ENCODE measurements at regions not wholly inside any gene's neighbourhood (a gene's known extent, or its start where the extent isn't known, plus 50 kb on each side); places are given as distances from the start of the nearest gene placed in this dataset.
"Not testable (repeated sequence)": the region's sequence is repeated elsewhere in the genome, so short reads cannot be mapped to it uniquely, and the experiment has no call there.

- no peak for DNase-seq
- H3K27ac ChIP-seq, result no peak overlapping the region
- H3K4me3 ChIP-seq, result no peak overlapping the region
Measured at GRCh38 chr4:149057594-149057993, 615.4 kb upstream of the NR3C2 start.

GRCh38 chr4:149056615-149057014 is 614.4 kb upstream of the NR3C2 start:
- H3K9me3 ChIP-seq (replicated peaks), result no peaks in the 10 kb centered on the region
- no peaks in the 10 kb centered on the region for H3K4me1 ChIP-seq
- H3K27ac ChIP-seq, result no peak overlapping the region
- H3K4me3 ChIP-seq, result no peak overlapping the region
- DNase-seq, result no peak
- no peaks in the 10 kb centered on the region for H3K27me3 ChIP-seq
- H3K36me3 ChIP-seq, result no peaks in the 10 kb centered on the region

More at GRCh38 chr4:149057594-149057993, 615.4 kb upstream of the NR3C2 start:
- no peaks in the 10 kb centered on the region for H3K9me3 ChIP-seq (replicated peaks)
- no peaks in the 10 kb centered on the region for H3K4me1 ChIP-seq
- H3K36me3 ChIP-seq, result no peaks in the 10 kb centered on the region
- H3K27me3 ChIP-seq, result no peaks in the 10 kb centered on the region

DNA sequence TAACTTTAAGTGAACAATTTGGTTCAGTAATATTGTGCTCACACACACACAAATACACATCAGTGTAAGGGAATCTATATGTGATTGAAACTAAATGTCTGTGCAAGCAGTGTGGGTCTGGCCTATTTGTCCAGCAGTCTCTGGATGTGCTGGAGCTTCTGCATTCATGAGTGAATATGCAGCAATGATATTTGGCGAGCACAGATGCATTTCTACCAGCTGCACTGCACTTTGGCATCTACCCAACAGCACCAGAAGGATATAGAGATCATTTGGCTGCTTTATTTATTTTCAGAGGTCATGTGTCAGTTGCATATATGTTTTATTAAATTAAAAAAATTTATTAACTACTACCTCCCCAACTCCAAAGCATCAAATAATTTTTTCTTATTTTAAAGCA is 613.4 kb upstream of the NR3C2 start:
- no peak overlapping the region for H3K27ac ChIP-seq
- H3K27me3 ChIP-seq, result no peaks in the 10 kb centered on the region
- no peaks in the 10 kb centered on the region for H3K36me3 ChIP-seq
- H3K4me1 ChIP-seq, result no peaks in the 10 kb centered on the region
- no peaks in the 10 kb centered on the region for H3K9me3 ChIP-seq (replicated peaks)
- no peak for DNase-seq
- no peak overlapping the region for H3K4me3 ChIP-seq

- H3K4me1 ChIP-seq, result no peaks in the 10 kb centered on the region
- H3K36me3 ChIP-seq, result no peaks in the 10 kb centered on the region
- H3K27ac ChIP-seq, result no peak overlapping the region
- no peak for DNase-seq
- no peaks in the 10 kb centered on the region for H3K27me3 ChIP-seq
- no peaks in the 10 kb centered on the region for H3K9me3 ChIP-seq (replicated peaks)
- no peak overlapping the region for H3K4me3 ChIP-seq
Measured at GRCh38 chr4:149050840-149051239, 608.6 kb upstream of the NR3C2 start.

DNA sequence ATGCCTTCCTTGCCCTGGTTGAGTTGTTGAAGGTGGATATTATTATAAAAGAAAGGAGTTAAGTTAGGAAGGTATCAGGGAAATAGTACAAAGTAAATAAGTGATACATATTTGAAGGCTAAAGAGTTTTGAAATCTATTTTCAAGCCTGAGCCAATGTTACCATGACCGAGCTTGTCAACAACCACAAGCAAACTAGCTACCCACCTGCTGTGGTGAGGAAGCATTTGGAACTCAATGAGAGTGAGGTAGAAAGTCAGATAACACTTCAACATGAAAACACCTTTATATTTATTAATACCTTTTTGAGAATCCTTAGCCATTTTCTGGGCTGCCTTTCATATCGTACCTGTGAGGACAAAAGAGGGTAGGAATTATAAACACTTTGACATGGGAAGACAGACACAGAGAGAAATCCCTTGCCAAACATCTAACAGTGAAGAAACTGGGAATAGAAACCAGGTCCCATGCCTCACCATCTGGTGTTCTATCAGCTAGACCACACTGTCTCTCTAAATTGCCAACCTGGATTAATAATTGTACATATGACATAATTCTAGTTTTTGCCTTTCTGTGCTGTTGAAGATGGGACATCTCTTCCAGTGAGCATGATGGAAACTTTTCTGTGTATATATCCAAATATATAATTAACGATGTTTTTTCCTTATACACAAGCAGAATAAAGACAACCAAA is 606.4 kb upstream of the NR3C2 start:
- Histone ChIP-seq H3K4me1 (no peaks in the 10 kb centered on the region), H3K36me3 (no peaks in the 10 kb centered on the region), H3K27me3 (no peaks in the 10 kb centered on the region), H3K9me3 (replicated peaks) (no peaks in the 10 kb centered on the region), H3K4me3 (no peak overlapping the region), H3K27ac (no peak overlapping the region)
- DNase-seq, result no peak

DNA sequence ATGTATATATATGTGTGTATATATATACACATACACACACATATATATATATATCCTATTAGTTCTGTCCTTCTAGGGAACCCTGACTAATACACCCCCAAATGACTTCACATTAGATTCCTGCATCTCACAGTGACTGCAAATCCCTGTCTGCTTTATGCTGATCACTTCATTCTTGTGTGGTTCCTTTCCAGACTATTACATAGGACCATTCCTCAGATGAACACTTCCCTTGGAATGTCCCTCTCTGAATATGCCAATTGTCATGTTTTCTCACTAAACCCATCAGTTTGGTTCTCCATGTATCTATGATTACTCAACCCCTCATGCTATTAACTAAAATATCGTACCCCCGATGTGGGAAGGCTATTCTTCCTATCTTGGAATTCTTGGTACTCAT is 605.2 kb upstream of the NR3C2 start:
- H3K4me3 ChIP-seq, result no peak overlapping the region
- no peak for DNase-seq
- no peaks in the 10 kb centered on the region for H3K4me1 ChIP-seq
- H3K9me3 ChIP-seq (replicated peaks), result no peaks in the 10 kb centered on the region
- no peaks in the 10 kb centered on the region for H3K27me3 ChIP-seq
- H3K36me3 ChIP-seq, result no peaks in the 10 kb centered on the region
- H3K27ac ChIP-seq, result no peak overlapping the region

DNA sequence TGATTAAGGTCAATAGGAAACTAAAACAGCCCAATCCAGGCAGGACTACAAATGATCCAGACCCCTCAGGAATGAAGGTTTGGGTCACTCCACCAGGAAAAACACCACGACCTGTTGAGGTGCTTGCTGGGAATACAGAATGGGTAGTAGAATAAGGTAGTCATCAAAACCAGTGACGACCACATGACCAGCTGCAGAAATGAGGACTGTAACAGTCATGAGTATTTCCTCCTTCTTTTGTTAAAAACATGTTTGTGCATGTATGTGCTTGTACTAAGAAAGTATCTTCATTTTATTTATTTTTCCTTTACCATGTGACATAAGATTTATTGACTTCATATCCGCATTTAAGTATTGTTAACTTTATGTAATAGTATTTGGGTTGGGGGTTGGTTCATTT is 603.5 kb upstream of the NR3C2 start:
- no peak overlapping the region for H3K27ac ChIP-seq
- no peaks in the 10 kb centered on the region for H3K27me3 ChIP-seq
- no peaks in the 10 kb centered on the region for H3K4me1 ChIP-seq
- DNase-seq, result no peak
- no peak overlapping the region for H3K4me3 ChIP-seq
- H3K9me3 ChIP-seq (replicated peaks), result no peaks in the 10 kb centered on the region
- H3K36me3 ChIP-seq, result no peaks in the 10 kb centered on the region

- not testable (repeated sequence) for H3K27me3 ChIP-seq; H3K27ac ChIP-seq; H3K4me3 ChIP-seq; H3K4me1 ChIP-seq; DNase-seq; H3K36me3 ChIP-seq; H3K9me3 ChIP-seq (replicated peaks)
Measured at GRCh38 chr4:149039786-149040185, 597.6 kb upstream of the NR3C2 start.

DNA sequence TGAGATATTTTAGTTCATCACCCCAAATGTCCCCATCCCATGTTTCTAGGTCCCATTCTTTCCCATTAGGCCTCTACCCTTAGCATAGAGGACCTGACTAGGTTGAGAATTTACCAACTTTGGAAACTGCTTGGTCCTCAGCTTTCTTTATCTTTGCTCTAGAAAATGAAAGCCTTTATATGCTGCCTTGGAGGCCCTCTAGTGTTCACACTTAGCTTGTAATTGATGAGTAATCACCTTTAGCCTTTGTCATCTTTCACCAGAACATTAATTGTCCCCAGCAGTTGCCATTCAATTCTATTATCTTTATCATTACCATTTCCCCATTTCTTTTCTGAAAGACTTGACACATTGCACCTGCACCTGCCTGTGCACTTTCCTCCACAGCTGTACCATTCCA is 589.2 kb upstream of the NR3C2 start:
- no peak overlapping the region for H3K27ac ChIP-seq
- H3K36me3 ChIP-seq, result no peaks in the 10 kb centered on the region
- H3K4me3 ChIP-seq, result no peak overlapping the region
- no peaks in the 10 kb centered on the region for H3K4me1 ChIP-seq
- no peak for DNase-seq
- H3K9me3 ChIP-seq (replicated peaks), result no peaks in the 10 kb centered on the region
- no peaks in the 10 kb centered on the region for H3K27me3 ChIP-seq

DNA sequence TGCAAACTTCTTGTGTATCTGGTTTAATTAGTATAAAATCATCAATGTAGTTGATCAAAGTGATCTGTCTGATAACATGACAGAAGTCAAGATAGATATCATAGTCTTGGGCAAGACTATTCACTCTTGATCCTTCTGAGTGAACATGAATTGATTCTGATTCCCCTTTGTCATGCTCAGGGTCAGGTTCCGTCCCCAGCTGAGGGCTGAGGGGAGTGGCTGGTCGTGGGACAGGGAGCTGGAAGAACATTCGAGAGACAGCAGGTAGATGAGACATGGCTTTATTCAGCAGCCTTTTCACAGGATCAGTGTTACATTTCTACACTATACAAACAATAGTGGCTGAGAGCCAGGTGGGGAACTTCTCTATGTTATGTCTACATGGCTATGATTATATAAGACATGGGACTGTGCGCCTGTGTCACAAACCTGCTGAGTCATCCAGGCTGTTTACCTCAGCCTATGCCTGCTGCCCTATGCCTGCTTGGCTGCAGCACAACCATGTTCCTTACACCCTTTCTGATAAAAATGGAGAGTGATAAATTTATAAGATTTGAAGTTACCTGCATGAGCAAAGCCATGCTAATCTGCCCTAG is 586.9 kb upstream of the NR3C2 start:
- Histone ChIP-seq H3K36me3 (no peaks in the 10 kb centered on the region), H3K27me3 (no peaks in the 10 kb centered on the region), H3K27ac (no peak overlapping the region), H3K4me1 (no peaks in the 10 kb centered on the region), H3K4me3 (no peak overlapping the region), H3K9me3 (replicated peaks) (no peaks in the 10 kb centered on the region)
- no peak for DNase-seq

DNA sequence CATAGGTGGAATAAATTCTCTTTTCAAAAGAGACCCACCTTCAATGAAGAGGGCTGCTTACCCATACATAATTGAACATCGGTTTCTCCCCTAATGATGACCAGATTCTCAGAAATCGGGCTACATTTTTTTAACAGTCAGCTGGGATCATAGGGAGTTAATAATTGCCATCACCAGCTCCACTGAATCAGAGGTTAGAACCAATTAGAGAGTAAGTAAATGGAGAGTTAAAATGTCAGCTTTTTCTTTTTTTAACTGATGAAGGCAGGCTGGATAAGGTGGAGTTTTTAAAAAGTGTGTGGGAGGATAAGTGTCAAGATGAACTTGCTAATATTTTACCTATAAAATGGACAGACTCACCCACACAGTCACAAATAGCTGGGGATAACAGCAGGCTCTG is 584.5 kb upstream of the NR3C2 start:
- Histone ChIP-seq H3K36me3 (no peaks in the 10 kb centered on the region), H3K4me1 (no peaks in the 10 kb centered on the region), H3K9me3 (replicated peaks) (no peaks in the 10 kb centered on the region), H3K27me3 (no peaks in the 10 kb centered on the region), H3K27ac (no peak overlapping the region), H3K4me3 (no peak overlapping the region)
- DNase-seq, result no peak

- no peak for DNase-seq
- Histone ChIP-seq H3K9me3 (replicated peaks) (no peaks in the 10 kb centered on the region), H3K4me1 (no peaks in the 10 kb centered on the region), H3K4me3 (no peak overlapping the region), H3K27ac (no peak overlapping the region), H3K36me3 (no peaks in the 10 kb centered on the region), H3K27me3 (no peaks in the 10 kb centered on the region)
Measured at GRCh38 chr4:149017002-149017734, 575.0 kb upstream of the NR3C2 start.

DNA sequence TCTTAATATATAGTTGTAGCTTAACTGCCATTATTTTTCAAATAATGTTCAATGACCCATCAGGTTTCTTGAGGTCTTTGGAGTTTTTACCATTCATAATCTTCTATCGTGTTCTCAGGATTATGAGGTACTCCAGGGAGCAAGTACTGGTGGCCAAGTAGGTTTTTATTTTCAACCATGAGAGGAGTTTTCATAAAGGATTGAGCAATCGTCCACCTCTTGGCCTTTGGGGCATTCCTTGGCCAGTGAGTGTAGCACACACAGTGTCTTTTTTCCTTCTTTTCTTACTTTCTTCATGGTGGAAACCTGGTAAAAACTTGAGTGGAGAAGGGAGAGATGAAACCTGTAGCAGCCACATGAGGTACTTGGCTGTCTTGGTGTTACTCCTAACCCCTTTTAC is 567.0 kb upstream of the NR3C2 start:
- no peak overlapping the region for H3K27ac ChIP-seq
- H3K27me3 ChIP-seq, result no peaks in the 10 kb centered on the region
- no peak overlapping the region for H3K4me3 ChIP-seq

GRCh38 chr4:149008415-149009025 is 566.3 kb upstream of the NR3C2 start:
- no peaks in the 10 kb centered on the region for H3K9me3 ChIP-seq (replicated peaks)
- no peaks in the 10 kb centered on the region for H3K27me3 ChIP-seq
- H3K4me1 ChIP-seq, result no peaks in the 10 kb centered on the region
- H3K27ac ChIP-seq, result no peak overlapping the region
- H3K4me3 ChIP-seq, result no peak overlapping the region
- no peaks in the 10 kb centered on the region for H3K36me3 ChIP-seq
- DNase-seq, result no peak

More for the DNA sequence above, 567.0 kb upstream of the NR3C2 start:
- DNase-seq, result no peak
- Histone ChIP-seq H3K4me1 (no peaks in the 10 kb centered on the region), H3K9me3 (replicated peaks) (no peaks in the 10 kb centered on the region), H3K36me3 (no peaks in the 10 kb centered on the region)

GRCh38 chr4:149005191-149005590 is 563.0 kb upstream of the NR3C2 start:
- no peaks in the 10 kb centered on the region for H3K4me1 ChIP-seq

More at GRCh38 chr4:149005191-149005590, 563.0 kb upstream of the NR3C2 start:
- no peak for DNase-seq
- Histone ChIP-seq H3K36me3 (no peaks in the 10 kb centered on the region), H3K27ac (no peak overlapping the region), H3K4me3 (no peak overlapping the region), H3K9me3 (replicated peaks) (no peaks in the 10 kb centered on the region), H3K27me3 (no peaks in the 10 kb centered on the region)
